Myocyte (in vitro differentiated cells): ENCODE measurements at regions not wholly inside any gene's neighbourhood (a gene's known extent, or its start where the extent isn't known, plus 50 kb on each side); places are given as distances from the start of the nearest gene placed in this dataset.
"Not testable (repeated sequence)": the region's sequence is repeated elsewhere in the genome, so short reads cannot be mapped to it uniquely, and the experiment has no call there.

ENCODE experiments used
- DNase-seq: peaks from one replicate; pipeline ENCODE4 v3.0.0-alpha.2; 2012; ENCODE audit warnings: low read depth

GRCh38 chr10:9800011-9800410, 1217.7 kb upstream of the CELF2 start:
- DNase-seq: no peak

DNA sequence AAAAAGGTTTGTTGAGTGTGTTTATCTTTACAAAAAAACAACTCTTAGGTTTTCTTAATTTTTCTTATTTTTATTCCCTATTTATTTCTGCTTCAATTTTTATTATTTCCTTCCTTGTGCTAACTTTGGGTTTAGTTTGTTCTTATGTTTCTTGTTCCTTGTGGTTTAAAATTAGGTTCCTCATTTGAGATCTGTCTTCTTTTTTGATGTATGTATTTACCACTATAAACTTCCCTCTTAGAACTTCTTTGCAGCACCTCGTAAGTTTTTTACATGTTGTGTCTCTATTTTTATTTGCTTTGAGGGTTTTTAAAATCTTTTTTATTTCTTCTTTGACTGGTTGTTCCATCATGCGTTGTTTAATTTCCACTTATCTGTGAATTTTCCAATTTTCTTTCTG, 1217.1 kb upstream of the CELF2 start:
- DNase-seq: no peak

GRCh38 chr10:9807846-9808245, 1209.8 kb upstream of the CELF2 start:
- DNase-seq: no peak

- DNase-seq: no peak
Observed at GRCh38 chr10:9811601-9812000, 1206.1 kb upstream of the CELF2 start.

GRCh38 chr10:9814285-9814864, 1203.3 kb upstream of the CELF2 start:
- DNase-seq: peak; percentile 52

DNA sequence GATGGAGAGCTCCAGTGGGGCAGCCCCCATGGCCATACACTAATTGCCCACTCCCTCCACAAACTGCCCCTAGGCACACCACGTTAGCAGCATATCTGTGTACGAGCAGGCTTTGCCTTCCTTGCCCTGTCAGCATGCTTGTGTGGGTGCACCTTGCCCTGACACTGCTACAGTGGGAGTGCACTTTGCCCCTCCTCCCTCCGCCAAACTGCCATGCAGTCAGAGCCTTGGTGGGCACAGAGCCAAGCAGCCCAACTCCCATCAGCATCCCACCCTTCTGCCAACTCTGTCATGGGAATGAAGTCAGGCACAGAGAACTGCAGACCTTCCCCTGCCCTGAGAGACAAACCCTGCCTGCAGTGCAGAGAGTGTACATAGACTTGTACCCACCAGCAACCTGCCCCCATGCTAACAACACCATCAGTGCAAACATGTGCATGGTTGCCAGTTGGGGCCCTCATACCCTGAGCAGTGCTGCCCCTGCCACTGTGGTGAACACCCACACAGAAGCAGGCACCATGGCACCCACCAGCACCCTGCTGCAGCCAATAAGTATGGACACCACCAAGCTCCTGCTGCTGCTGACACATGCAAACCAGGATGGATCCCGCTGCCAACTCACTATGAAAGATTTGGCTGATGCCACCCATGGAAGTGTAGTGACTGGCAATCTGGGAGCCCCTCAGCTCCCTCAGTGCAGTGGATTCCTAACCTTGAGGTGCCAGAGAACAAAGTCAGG, 1197.7 kb upstream of the CELF2 start:
- no peak for DNase-seq

DNA sequence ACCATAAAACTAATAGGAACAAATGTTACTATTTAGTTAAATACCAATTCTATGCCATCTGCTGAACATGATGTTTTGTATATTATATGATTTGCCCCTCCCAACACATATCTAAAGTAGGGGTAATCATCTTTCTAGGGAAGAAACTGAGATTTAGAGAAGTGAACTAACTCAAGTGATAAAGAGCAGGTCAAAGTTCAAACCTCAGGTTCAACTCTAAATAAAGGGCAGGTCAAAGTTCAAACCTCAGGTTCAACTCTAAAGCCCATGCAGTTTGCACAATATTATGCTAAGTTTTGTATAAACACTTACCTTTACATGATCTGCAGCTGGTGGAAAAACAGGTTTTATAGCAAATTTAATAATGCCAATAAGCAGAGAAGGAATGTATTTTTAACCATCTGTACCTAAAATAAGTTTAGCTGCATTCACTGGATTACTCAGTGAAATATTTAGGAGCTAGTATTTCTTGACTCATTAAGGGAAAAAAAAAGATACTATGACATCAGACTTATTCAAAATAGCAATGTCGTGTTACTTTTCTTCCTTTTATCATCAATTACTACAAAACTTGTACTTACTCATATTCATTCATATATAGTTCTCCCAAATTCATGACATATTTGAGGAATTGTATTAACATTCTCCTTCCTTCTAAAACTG, 1194.3 kb upstream of the CELF2 start:
- DNase-seq: no peak

DNA sequence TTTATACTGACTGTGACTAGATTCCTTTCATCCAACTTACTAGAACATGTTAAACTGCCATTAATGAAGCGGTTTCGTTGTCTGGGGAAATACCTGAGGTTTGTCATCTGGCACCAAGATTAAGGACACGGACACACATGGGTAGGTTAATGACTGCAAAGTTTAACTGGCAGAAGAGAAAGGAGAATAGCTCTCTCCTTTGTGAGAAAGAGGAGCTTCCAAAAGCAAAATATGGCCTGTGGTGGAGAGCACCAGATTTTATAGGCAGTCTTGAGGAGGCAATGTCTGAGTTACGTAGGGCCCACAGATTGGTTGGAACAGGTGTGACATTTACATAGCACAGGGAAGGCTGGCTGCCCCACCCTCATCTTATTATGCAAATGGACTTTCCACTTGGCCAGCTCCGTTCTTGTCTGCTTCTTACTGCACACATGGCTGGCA, 1193.0 kb upstream of the CELF2 start:
- DNase-seq: peak; percentile 8

DNA sequence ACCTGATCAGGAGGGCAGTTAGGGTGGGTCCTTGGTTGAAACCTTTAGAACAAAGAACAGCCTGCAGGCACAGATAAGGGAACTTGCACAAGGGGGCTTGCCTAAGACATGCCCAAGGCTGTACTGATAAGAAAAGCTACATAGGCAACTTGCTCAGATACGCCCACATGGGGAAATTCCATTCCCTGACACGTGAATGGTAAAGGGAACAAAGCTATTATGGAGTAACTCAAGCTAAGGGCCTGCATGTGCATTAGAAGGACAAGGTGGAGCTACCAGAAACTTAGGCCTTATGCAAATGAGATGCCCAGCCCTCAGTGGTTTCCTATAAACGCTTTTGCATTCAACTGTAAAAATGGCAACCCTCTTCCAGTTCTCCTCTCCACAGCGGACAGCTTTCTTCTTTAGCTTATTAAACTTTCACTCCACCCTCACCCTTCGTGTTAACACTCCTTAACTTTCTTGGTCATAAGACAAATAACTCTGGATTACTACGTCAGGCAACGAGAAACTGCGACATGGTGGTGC, 1192.1 kb upstream of the CELF2 start:
- DNase-seq: no peak

- no peak for DNase-seq
Observed at GRCh38 chr10:9828110-9828509, 1189.6 kb upstream of the CELF2 start.

- no peak for DNase-seq
Observed at GRCh38 chr10:9833942-9834341, 1183.7 kb upstream of the CELF2 start.

DNA sequence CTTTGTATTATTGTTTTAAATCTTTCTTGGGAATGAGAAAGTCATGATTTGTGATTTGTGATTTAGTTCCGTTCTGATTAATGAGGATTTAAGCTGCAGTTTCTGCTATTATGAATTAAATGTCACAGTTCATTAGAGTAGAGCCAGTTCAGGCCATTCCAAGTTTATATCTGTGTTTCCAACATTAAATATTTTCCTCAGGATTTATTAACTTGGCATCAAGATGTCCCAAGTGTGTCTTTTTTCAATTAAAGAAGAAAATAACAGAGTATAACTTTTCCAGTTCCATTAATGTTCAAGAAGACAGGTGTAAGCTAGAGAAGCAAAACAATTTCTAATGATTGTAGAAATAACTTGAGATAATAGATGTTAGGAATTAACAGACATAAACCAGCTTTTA, 1183.2 kb upstream of the CELF2 start:
- no peak for DNase-seq

DNA sequence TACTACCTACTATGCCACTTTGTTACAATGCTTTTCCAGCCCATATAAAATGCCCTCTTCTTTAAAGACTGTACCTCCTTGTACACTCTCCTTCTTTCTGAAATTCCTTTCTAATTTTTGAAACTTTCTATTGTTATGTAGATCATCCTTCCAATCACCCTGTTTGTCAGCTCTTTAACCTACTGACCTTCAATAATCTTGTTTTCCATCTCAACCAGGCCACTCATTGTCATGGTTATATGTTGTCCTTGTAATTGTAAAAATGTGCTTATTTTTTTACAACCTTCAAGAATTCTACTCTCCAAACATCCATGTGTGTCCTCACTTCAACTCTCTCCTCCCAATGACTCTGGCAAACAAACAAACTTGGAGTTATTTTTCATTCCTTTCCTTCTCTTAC, 1172.6 kb upstream of the CELF2 start:
- DNase-seq: no peak

DNA sequence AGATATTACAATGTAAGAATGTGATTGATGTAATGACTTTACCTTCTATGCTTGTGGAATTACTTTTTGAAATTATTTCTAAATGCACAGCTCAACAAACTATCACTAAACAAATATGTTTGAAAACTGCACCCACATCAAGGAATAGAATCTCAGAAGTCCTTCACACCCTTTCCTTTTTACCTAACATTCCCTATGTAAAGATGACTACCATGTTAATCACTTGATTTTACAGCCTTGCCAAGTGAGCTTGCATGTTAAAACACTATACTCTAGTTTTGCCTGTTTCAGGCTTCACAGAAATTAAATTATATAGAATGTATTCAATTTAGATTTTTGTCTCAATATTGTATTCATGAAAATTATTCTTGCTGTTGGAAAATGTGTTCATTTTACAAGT, 1169.4 kb upstream of the CELF2 start:
- DNase-seq: no peak

- peak; percentile 57 for DNase-seq
Observed at GRCh38 chr10:9848981-9849380, 1168.7 kb upstream of the CELF2 start.

DNA sequence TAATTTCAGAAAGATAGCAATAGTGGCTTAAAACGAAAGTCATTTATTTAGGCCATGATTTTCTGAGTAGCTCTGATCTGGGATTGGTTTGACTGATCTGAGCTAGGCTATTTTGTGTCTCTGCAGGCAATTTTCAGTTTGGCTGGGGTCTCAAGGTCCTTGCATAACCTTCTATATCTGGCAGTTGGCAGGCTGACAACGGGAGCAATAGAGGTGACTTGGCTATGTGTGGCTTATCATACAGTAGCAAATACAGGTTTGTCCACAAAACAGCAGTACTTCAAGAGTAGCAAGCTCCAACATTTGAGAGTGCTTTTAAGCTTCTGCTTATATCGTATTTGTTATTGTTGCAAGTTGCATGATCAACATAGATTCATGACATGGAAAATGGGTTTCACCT, 1167.3 kb upstream of the CELF2 start:
- DNase-seq: no peak

DNA sequence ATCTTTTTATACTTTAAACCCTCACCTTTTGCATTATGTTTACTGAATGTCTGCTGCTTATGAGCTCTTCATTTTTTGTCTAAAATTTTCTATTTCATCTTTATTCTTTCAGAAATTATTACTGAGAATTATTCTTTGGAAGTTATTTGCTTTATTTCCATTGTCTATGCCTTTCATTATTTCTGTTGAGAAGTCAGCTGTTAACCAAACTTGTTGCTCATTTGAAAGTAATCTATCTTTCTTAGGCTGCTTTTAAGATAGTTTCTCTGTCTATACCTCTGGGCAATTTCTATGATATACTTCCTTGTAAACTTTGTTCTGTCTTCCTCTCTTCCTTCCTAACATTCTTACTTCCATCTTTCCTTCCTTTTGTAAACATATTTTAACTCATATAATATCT, 1165.9 kb upstream of the CELF2 start:
- no peak for DNase-seq

DNA sequence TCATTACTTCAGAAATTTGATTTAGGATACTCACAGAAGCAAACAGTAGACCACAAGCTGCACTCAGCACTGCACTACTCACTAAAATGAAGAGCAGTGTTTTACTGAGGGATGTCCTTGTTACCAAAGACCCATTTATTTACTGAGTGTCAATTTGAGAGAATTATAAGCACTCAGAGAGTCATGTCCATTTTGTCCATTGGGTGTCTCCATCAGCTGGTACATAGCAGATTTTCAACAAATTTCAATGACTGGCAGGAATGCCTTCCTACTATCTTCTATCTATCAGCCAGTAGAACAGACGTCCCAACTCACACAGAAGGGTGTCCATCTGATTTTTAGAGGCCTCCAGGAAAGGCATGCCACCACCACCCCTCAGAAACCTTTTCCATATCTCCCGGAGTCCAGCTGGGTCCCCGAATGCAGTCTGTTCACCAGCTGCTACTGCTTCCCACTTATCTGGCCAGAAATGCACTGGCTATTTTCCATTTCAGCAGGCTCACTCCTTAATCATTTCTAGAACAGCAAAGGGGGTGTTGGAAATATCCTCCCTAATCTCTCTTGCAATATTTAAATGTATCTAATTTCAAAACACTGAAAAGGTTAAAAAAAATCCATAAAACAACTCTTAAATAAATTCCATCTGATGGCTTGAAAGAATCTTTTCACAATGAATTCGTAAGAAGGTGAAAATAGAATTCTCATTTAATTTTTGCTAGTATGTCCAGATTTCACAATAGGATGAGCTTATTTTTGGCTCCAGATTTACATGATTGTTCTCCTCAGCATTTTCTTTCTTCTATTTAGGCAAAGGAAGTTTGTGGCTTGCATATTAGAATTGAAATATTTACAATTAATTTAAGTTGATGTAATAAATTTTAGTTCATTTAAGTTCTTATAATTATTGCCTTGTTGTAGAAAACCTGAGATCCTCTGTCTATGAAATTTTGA, 1164.0 kb upstream of the CELF2 start:
- DNase-seq: peak; percentile 44

GRCh38 chr10:9855451-9855850, 1162.2 kb upstream of the CELF2 start:
- DNase-seq: not testable (repeated sequence)

DNA sequence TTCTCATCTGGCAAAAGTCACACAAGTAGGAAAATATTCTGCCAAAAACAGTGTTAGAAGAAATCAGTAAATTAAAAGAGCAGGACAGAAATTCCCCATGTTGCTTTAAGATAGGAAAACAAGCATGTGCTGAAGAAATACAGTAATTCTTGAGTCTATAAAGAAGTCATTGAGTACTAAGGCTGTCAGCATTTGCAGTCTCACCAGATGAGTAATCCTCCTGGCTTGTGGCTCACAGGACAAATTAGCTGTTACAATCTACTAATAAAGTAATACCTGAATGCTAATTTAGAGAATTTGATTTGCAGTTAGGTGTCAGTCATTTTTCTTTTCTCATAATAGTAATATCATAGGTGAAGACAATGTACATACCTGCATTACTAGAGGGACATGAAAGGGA, 1158.9 kb upstream of the CELF2 start:
- DNase-seq: peak; percentile 10

- no peak for DNase-seq
Observed at GRCh38 chr10:9860045-9860444, 1157.6 kb upstream of the CELF2 start.
